ENCODE measurements at regions not wholly inside any gene's neighbourhood (a gene's known extent, or its start where the extent isn't known, plus 50 kb on each side); places are given as distances from the start of the nearest gene placed in this dataset.
"Not testable (repeated sequence)": the region's sequence is repeated elsewhere in the genome, so short reads cannot be mapped to it uniquely, and the experiment has no call there.

DNA sequence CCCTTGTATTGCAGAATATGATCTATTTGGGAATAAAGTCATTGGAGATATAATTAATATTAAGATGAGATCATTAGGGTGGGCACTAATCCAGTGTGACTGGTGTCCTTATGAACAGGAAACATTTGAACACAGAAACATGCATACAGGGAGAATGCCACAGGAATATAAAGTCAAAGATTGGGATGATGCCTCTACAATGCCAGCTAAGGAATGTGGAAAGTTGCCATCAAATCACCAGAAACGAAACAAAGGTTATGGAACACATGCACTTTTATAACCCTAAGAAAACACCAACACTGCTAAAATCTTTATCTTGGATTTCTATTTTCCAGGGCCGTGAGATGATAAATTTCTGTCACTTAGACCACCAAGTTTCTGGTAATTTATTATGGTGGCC lies 442.4 kb upstream of the BCHE start:
- Histone ChIP-seq H3K36me3 (ENCODE audit: insufficient read depth) (no peaks in the 10 kb centered on the region), H3K27ac (ENCODE audit: low read depth) (no peak overlapping the region), H3K4me1 (ENCODE audit: insufficient read depth) (no peaks in the 10 kb centered on the region), H3K4me3 (ENCODE audit: low read depth, low read length) (no peak overlapping the region)
- no peak for DNase-seq (ENCODE audit: extremely low spot score)
- 70% methylated on average over 2 of the region's 2 CpGs for WGBS

DNA sequence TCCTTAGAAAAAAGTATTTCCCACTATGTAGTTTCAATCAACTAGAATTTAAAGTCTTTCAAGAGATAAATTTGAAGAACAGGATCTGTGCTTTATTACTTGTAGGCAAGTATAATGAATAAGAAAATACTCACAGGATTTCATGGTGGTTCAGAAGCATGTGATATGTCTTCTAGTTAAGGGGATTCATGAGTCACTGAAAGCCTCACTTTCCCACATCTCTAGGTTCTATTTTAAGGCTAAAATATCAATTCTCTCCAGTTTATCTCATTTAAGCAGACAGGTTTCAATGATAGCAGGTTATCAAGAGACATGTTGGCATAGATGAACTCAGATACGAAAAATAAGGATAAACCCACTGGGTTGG lies 437.8 kb upstream of the BCHE start:
- 89% methylated on average over 1 of the region's 1 CpG for WGBS
- H3K4me1 ChIP-seq (ENCODE audit: insufficient read depth): no peaks in the 10 kb centered on the region
- H3K36me3 ChIP-seq (ENCODE audit: insufficient read depth): no peaks in the 10 kb centered on the region
- no peak overlapping the region for H3K4me3 ChIP-seq (ENCODE audit: low read depth, low read length)
- DNase-seq (ENCODE audit: extremely low spot score): no peak
- no peak overlapping the region for H3K27ac ChIP-seq (ENCODE audit: low read depth)

DNA sequence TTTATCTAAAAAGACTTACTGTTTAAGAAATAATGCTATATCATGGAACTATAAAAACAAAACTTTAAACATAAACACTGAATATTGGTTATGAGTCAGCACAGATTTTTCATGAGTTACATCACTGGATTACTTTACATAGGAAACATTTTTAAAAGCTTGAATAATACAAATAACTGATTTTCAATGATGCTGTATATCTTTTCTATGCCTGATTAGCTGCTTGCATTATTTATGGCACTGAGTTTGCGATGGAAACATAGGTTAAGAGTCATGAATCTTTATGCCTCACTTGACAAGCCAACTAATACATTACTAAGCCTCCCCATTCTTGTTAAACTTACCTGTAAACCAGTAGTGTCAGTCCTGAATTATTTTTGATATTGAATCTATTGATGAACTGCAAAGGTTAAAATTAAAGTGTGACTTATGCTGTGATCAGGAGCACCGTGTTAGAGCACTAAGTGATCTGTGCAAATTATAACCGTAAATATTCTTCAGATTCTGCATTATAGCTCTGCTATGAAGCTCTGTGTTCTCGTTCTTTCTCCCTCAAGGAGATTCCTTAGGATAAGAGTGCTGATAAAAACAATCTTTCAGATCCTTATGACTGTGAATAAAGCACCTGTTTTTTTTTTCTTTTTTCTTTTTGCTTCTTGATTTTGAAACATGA lies 437.3 kb upstream of the BCHE start:
- H3K36me3 ChIP-seq (ENCODE audit: insufficient read depth): no peaks in the 10 kb centered on the region
- DNase-seq (ENCODE audit: extremely low spot score): no peak
- no peak overlapping the region for H3K4me3 ChIP-seq (ENCODE audit: low read depth, low read length)
- 51% methylated on average over 4 of the region's 4 CpGs for WGBS
- no peaks in the 10 kb centered on the region for H3K4me1 ChIP-seq (ENCODE audit: insufficient read depth)
- H3K27ac ChIP-seq (ENCODE audit: low read depth): no peak overlapping the region

DNA sequence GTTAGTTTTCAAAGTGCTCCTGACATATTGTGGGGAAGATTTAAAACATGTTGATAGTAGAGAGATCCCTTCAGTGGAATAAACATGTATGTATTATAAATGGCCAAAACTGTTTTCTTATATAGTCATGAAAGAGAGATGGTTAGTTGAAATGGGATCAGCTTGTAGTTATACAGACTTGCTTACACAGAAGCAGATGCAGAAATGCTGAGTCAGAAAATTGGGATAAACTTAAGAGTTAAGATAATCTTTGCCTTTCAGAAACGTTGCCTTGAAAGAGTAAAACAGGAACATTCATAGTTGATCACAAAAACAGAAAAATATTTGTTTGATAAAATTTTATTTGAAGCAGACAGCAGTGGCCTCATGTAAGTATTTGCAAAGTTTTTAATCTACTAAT lies 433.2 kb upstream of the BCHE start:
- H3K4me3 ChIP-seq (ENCODE audit: low read depth, low read length): no peak overlapping the region
- DNase-seq (ENCODE audit: extremely low spot score): no peak
- H3K4me1 ChIP-seq (ENCODE audit: insufficient read depth): no peaks in the 10 kb centered on the region
- 13% methylated on average over 1 of the region's 1 CpG for WGBS
- H3K36me3 ChIP-seq (ENCODE audit: insufficient read depth): no peaks in the 10 kb centered on the region
- H3K27ac ChIP-seq (ENCODE audit: low read depth): no peak overlapping the region

DNA sequence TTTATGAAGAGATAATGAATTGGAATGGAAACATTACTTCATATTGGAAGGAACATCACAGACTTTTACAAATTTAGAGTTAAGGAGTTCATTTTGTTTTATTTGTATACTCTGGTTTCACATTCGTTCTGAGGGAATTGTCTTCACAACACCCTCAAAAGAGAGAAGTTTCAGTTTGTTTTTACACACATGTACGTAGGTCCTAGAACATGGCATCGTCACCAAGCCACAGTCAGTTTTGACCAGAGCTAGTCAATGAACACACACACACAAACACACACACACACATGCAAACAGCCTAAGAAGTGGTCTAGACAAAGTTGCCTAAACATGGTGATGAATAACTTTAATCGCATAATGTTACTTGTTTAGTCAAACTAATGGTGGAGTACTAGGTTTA lies 427.9 kb upstream of the BCHE start:
- Histone ChIP-seq H3K36me3 (ENCODE audit: insufficient read depth) (no peaks in the 10 kb centered on the region), H3K4me3 (ENCODE audit: low read depth, low read length) (no peak overlapping the region), H3K4me1 (ENCODE audit: insufficient read depth) (no peaks in the 10 kb centered on the region), H3K27ac (ENCODE audit: low read depth) (no peak overlapping the region)
- DNase-seq (ENCODE audit: extremely low spot score): no peak
- 91% methylated on average over 4 of the region's 4 CpGs for WGBS

DNA sequence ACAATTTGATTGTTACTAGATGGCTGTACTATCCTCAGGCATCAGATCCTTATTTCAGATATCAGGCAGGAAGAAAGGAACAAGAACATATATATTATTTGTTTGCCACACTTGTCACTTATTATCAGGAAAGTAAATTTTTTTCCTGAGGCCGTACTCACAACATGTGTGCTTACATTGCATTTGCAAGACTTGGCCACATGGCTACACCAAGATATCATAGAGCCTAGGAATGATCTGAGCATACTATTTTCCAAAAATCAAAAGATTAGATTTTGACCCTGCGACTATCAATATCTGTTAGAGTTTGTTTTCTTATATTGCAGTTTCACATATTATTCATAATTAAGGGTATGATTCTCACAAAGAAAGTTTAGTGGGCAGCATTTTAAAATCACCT lies 426.2 kb upstream of the BCHE start:
- H3K27ac ChIP-seq (ENCODE audit: low read depth): no peak overlapping the region
- H3K4me1 ChIP-seq (ENCODE audit: insufficient read depth): no peaks in the 10 kb centered on the region
- 72% methylated on average over 2 of the region's 2 CpGs for WGBS
- no peak overlapping the region for H3K4me3 ChIP-seq (ENCODE audit: low read depth, low read length)
- DNase-seq (ENCODE audit: extremely low spot score): no peak
- H3K36me3 ChIP-seq (ENCODE audit: insufficient read depth): no peaks in the 10 kb centered on the region

DNA sequence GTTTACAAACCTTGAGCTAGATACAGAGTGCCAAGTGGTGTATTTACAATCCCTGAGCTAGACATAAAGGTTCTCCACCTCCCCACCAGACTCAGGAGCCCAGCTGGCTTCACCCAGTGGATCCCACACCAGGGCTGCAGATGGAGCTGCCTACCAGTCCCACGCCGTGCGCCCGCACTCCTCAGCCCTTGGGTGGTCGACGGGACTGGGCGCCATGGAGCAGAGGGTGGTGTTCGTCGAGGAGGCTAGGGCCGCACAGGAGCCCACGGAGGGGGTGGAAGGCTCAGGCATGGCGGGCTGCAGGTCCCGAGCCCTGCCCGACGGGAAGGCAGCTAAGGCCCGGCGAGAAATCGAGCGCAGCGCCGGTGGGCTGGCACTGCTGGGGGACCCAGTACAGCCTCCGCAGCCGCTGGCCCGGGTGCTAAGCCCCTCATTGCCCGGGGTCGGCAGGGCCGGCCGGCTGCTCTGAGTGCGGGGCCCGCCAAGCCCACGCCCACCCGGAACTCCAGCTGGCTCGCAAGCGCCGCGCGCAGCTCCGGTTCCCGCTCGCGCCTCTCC lies 421.1 kb upstream of the BCHE start:
- 96% methylated on average over 41 of the region's 41 CpGs for WGBS
- H3K4me1 ChIP-seq (ENCODE audit: insufficient read depth); H3K4me3 ChIP-seq (ENCODE audit: low read depth, low read length); H3K27ac ChIP-seq (ENCODE audit: low read depth); H3K36me3 ChIP-seq (ENCODE audit: insufficient read depth); DNase-seq (ENCODE audit: extremely low spot score): not testable (repeated sequence)

DNA sequence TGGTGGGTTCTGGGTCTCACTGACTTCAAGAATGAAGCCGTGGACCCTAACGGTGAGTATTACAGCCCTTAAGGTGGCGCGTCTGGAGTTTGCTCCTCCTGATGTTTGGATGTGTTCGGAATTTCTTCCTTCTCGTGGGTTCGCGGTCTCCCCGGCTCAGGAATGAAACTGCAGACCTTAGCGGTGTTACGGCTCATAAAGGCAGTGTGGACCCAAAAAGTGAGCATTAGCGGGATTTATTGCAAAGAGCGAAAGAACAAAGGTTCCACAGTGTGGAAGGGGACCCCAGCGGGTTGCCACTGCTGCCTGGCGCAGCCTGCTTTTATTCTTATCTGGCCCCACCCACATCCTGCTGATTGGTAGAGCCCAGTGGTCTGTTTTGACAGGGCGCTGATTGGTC lies 420.5 kb upstream of the BCHE start:
- Histone ChIP-seq H3K27ac (ENCODE audit: low read depth) (no peak overlapping the region), H3K36me3 (ENCODE audit: insufficient read depth) (no peaks in the 10 kb centered on the region), H3K4me3 (ENCODE audit: low read depth, low read length) (no peak overlapping the region), H3K4me1 (ENCODE audit: insufficient read depth) (no peaks in the 10 kb centered on the region)
- DNase-seq (ENCODE audit: extremely low spot score): no peak
- WGBS: 95% methylated on average over 16 of the region's 16 CpGs

DNA sequence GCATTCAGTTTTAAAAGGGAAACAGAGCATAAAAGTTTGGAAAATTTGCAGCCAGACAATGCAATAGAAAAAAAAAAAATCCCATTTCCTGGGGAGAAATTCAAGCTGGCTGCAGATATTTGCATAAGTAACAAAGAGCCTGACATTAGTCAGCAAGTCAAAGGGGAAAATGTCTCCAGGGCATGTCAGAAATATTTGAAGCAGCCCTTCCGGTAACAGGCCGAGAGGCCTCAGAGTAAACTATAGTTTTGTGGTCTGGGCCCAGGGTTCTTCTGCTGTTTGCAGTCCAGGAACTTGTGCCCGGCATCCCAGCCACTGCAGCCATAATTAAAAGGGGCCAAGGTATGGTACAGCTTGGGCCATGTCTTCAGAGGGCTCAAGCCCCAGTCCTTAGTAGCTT lies 411.6 kb upstream of the BCHE start:
- Histone ChIP-seq H3K4me3 (ENCODE audit: low read depth, low read length) (no peak overlapping the region), H3K4me1 (ENCODE audit: insufficient read depth) (no peaks in the 10 kb centered on the region), H3K36me3 (ENCODE audit: insufficient read depth) (peaks cover 2% of the 10 kb centered on the region), H3K27ac (ENCODE audit: low read depth) (no peak overlapping the region)
- 78% methylated on average over 3 of the region's 3 CpGs for WGBS
- DNase-seq (ENCODE audit: extremely low spot score): no peak

DNA sequence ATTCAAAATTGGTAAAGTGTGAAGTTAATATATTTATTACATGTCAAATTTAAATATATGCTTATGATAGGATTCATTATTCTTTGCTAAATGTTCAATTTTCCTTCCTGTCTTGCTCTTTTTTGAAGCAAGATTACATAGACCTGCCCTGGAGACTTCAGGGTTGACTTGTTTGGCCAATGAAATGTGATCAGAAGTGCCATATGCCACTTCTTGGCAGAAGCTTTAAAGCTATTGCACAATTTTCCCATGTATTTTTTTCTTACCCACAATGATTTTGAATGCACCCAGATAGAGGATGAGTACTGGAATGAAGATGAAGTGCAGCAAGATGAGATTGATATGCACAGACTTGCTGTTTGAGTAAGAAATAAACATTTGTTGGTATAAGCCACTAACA lies 406.3 kb upstream of the BCHE start:
- DNase-seq (ENCODE audit: extremely low spot score): no peak
- Histone ChIP-seq H3K36me3 (ENCODE audit: insufficient read depth) (peaks cover 2% of the 10 kb centered on the region), H3K27ac (ENCODE audit: low read depth) (no peak overlapping the region), H3K4me3 (ENCODE audit: low read depth, low read length) (no peak overlapping the region), H3K4me1 (ENCODE audit: insufficient read depth) (no peaks in the 10 kb centered on the region)

DNA sequence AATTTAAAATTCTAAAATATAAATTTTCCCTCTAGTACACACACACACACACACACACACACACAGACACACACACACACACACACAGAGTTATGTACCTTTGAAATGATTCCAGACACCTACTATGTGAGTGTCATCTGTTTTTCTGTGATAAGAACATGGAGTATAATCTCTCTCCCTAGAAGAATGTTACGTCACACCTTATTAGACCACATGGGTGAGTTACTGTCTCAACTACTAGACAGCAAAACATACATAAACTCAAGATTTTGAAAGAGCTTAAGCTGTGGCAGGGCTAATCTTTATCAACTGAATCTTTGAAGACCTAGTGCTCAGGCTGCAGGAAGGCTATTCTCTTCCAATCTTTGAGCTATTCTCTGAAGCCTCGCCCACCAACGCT lies 385.9 kb upstream of the BCHE start:
- Histone ChIP-seq H3K4me3 (ENCODE audit: low read depth, low read length) (no peak overlapping the region), H3K4me1 (ENCODE audit: insufficient read depth) (no peaks in the 10 kb centered on the region), H3K27ac (ENCODE audit: low read depth) (no peak overlapping the region), H3K36me3 (ENCODE audit: insufficient read depth) (no peaks in the 10 kb centered on the region)
- 85% methylated on average over 3 of the region's 3 CpGs for WGBS
- DNase-seq (ENCODE audit: extremely low spot score): no peak

DNA sequence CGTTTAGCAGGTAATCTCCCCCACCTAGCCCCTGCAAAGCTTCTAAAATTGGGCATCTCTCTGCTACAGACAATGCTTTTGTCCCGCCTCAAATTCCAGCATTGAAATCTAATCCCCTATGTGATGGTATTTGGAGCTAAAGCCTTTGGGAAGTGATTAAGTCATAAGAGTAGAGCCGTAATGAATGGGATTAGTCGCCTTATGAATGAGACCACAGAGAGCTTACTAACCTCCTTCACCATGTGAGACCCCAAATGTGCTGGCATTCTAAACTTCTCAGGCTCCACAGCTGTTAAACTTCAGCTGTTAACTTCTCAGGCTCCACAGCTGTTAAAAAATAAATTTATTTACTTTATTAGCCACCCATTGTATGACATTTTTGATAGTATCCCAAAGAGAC lies 374.2 kb upstream of the BCHE start:
- Histone ChIP-seq H3K4me3 (ENCODE audit: low read depth, low read length) (no peak overlapping the region), H3K4me1 (ENCODE audit: insufficient read depth) (no peaks in the 10 kb centered on the region), H3K36me3 (ENCODE audit: insufficient read depth) (no peaks in the 10 kb centered on the region), H3K27ac (ENCODE audit: low read depth) (no peak overlapping the region)
- DNase-seq (ENCODE audit: extremely low spot score): no peak
- WGBS: 86% methylated on average over 4 of the region's 4 CpGs

DNA sequence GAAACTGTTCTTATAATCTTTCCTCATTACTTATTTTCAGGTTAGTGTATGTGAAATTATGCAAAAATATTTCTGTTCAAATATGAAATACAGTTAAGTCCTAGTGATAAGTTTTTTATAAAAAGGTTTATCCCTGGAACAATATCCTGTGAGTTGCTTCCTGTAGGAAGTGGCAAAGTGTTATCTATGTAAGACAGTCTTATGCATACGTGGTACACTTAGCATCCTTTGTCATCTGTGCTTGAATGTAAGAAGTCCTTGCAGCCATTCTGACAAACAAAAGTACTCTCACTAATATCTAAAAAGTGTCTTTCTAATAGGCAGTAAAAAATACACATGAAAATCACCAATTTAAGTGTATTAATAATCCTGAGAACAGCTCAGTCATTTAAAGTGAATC lies 372.5 kb upstream of the BCHE start:
- 66% methylated on average over 1 of the region's 1 CpG for WGBS
- Histone ChIP-seq H3K36me3 (ENCODE audit: insufficient read depth) (no peaks in the 10 kb centered on the region), H3K4me1 (ENCODE audit: insufficient read depth) (no peaks in the 10 kb centered on the region), H3K27ac (ENCODE audit: low read depth) (no peak overlapping the region), H3K4me3 (ENCODE audit: low read depth, low read length) (no peak overlapping the region)
- no peak for DNase-seq (ENCODE audit: extremely low spot score)

DNA sequence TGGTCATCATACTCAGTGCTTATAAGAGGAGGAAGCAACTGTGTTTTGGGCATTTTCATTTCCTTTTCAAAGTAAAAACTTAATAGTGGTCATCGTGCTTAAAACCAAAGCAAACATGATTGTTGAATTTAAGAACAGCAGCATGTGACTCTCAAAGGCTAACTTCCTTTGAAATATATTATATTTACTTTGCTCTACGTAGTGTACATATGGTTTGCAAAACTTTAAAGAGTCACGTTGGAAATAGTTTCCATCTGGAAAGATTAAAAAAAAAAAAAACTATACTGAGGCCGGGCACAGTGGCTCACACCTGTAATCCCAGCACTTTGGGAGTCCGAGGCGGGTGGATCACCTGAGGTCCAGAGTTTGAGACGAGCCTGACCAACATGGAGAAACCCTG lies 367.9 kb upstream of the BCHE start:
- no peaks in the 10 kb centered on the region for H3K36me3 ChIP-seq (ENCODE audit: insufficient read depth)
- no peak for DNase-seq (ENCODE audit: extremely low spot score)
- 70% methylated on average over 7 of the region's 7 CpGs for WGBS
- H3K4me3 ChIP-seq (ENCODE audit: low read depth, low read length): no peak overlapping the region
- H3K4me1 ChIP-seq (ENCODE audit: insufficient read depth): no peaks in the 10 kb centered on the region
- H3K27ac ChIP-seq (ENCODE audit: low read depth): no peak overlapping the region

DNA sequence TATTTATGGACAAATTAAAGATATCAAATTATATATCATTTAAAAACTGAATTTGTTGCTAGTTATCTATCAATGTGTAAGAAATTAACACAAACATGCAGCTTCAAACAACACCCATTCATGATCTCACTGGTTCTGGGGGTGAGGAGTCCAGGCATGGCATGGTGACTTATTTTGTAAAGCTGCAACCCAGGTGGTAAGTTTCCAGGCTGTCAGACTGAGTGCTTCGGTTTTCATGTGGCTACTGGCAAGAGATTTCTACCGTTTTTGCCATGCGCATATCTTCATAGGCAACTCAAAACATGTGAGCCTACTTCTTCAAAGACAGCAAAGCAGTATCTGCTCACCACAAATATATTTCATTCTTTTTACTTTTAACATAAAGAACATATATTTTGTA lies 364.3 kb upstream of the BCHE start:
- no peaks in the 10 kb centered on the region for H3K4me1 ChIP-seq (ENCODE audit: insufficient read depth)
- H3K36me3 ChIP-seq (ENCODE audit: insufficient read depth): no peaks in the 10 kb centered on the region
- no peak overlapping the region for H3K27ac ChIP-seq (ENCODE audit: low read depth)
- WGBS: 74% methylated on average over 3 of the region's 3 CpGs
- H3K4me3 ChIP-seq (ENCODE audit: low read depth, low read length): no peak overlapping the region
- DNase-seq (ENCODE audit: extremely low spot score): no peak
